Transverse colon (tissue), 4 donors: ENCODE measurements at regions not wholly inside any gene's neighbourhood (a gene's known extent, or its start where the extent isn't known, plus 50 kb on each side); places are given as distances from the start of the nearest gene placed in this dataset.

Experiments
- DNase-seq: peaks from one replicate; pipeline ENCODE4 v3.0.0-alpha.2; 2019
- H3K27ac ChIP-seq, 4 donors: fragments of 200-600 bp; sonication (generic); 2 replicates each; pipeline ENCODE4 v1.5.1; 2016 to 2018; ENCODE audit warnings: inconsistent platforms in 4 of 4
- H3K27me3 ChIP-seq: fragments of 200-600 bp; sonication (generic); 2 replicates; pipeline ENCODE4 v1.5.1; 2017; ENCODE audit warnings: inconsistent platforms
- H3K36me3 ChIP-seq, 4 donors: fragments of 200-600 bp; sonication (generic); 2 replicates each; pipeline ENCODE4 v1.5.1; 2017 to 2019; ENCODE audit warnings: inconsistent platforms in 4 of 4
- H3K4me1 ChIP-seq, 4 donors: fragments of 200-600 bp; sonication (generic); 2 replicates each; pipeline ENCODE4 v1.5.1; 2017 to 2020; ENCODE audit warnings: inconsistent platforms in 4 of 4
- H3K4me3 ChIP-seq, 4 donors: fragments of 200-600 bp; sonication (generic); 1 replicate in 1 of 4; 2 replicates in 3 of 4; pipeline versions ENCODE4 v1.5.1 to v1.6.1; 2017 to 2019; ENCODE audit warnings: inconsistent platforms in 4 of 4
- H3K9me3 ChIP-seq, 2 donors: fragments of 200-600 bp; sonication (generic); 2 replicates each; pipeline ENCODE4 v1.5.1; 2017 to 2019; ENCODE audit warnings: inconsistent platforms in 2 of 2
- CTCF ChIP-seq, 5 experiments: fragments of 200-600 bp in 3 of 5; fragments of 450-650 bp in 2 of 5; sonication (generic) in 3 of 5; IDR thresholded peaks; 1 replicate in 2 of 5; 2 replicates in 3 of 5; pipeline ENCODE4 v1.5.1; 2016 to 2017; ENCODE audit warnings: antibody characterized with exemption in 5 of 5, inconsistent platforms in 3 of 5, mild to moderate bottlenecking in 2 of 5, moderate library complexity in 1 of 5
- EP300 ChIP-seq: sonication (generic); formaldehyde crosslinking; IDR thresholded peaks from one replicate; pipeline ENCODE4 v1.6.1; 2017; ENCODE audit warnings: antibody characterized with exemption, low read depth
- POLR2A ChIP-seq: fragments of 450-650 bp; IDR thresholded peaks from one replicate; pipeline ENCODE4 v1.6.1; 2016; ENCODE audit warnings: antibody characterized with exemption, mild to moderate bottlenecking, moderate library complexity
- POLR2AphosphoS5 ChIP-seq, 3 donors: sonication (generic); formaldehyde crosslinking; IDR thresholded peaks; one replicate each; pipeline ENCODE4 v1.6.1; 2016; ENCODE audit warnings: antibody characterized with exemption in 3 of 3
- WGBS, 2 donors: methylation state at CpG; one replicate each; pipeline ENCODE4 v1.1.5; 2018; ENCODE audit warnings: low coverage in 1 of 2; 5-methylcytosine and 5-hydroxymethylcytosine counted together
- in situ Hi-C, 4 donors: fragments of 200-750 bp; cut with MboI; loops; one replicate each; pipeline versions ENCODE4 v1.15.0 to v1.15.1; 2017; ENCODE audit warnings: low sequenced_read_pairs in 3 of 4, low pct_ligation_motif_present in 1 of 4, low pct_unique_long_range_greater_than_20kb in 1 of 4
- intact Hi-C: fragments of 100-400 bp; cut with DNase I; formaldehyde crosslinking; loops from one replicate; pipeline ENCODE4 v1.15.1; 2023; ENCODE audit warnings: low total_unique reads

DNA sequence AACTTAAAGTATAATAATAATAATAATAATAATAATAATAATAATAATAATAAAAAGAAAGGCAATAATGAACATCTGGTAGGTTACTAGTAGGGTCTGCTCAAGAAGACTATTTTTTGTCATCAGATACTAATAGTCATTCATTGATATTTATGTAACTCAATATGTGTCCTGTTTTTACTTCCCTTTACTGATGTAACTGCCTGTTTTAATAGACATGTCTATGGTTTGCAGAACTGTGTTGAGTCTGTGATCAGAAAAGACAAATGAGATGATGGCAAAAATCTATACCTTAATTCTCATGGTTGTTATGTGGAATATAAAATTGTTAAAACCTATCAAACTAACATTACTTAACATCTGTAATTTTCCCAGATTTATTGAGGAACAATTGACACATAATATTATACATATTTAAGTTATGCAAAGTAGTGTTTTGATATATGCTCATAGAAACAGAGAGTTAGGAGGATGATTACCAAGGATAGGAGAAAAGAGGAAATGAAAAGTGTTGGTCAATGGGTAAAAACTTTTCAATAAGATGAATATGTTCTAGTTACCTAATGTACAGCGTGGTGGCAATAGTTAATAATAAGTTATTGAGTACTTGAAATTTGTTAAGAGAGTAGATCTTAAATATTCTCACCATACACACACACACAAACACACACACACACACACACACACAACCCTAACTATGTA lies 699.4 kb downstream of the ZPLD1 start:
- H3K27me3 ChIP-seq: no peaks in the 10 kb centered on the region
- H3K4me3 ChIP-seq: no peak overlapping the region
- 73 to 76% methylated on average over 1 of the region's 1 CpG for WGBS, 2 donors
- TF ChIP-seq POLR2A (no peak), POLR2AphosphoS5 (IDR thresholded peaks at IDR 0.05) (no peak), CTCF (IDR thresholded peaks at IDR 0.05) (no peak), EP300 (no peak)
- intact Hi-C loops (no loop called here), in situ Hi-C loops (no loop called here)
- H3K27ac ChIP-seq: no peak overlapping the region
- no peaks in the 10 kb centered on the region for H3K4me1 ChIP-seq
- H3K9me3 ChIP-seq: no peaks in the 10 kb centered on the region
- no peaks in the 10 kb centered on the region for H3K36me3 ChIP-seq
- no peak for DNase-seq

DNA sequence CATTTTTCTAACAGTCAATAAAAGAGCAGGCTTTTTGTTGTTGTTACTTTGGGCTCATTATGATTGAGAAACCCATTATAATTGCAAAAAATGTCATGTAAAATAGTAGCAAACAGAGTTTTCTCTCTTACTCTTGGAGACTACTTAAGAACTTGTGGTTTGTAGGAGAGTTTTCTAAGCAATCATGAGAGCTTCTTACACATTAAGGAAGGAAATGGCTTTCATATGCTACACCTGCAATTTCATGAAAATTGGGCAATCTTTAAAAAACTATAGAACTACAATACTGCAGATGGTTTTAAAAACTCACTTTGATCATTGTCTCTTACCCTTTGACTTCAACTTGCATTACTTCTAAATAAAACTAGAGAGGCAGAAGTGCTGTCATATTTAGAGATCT lies 701.8 kb downstream of the ZPLD1 start:
- Histone ChIP-seq H3K4me1 (no peaks in the 10 kb centered on the region), H3K36me3 (no peaks in the 10 kb centered on the region), H3K27me3 (no peaks in the 10 kb centered on the region), H3K9me3 (no peaks in the 10 kb centered on the region), H3K27ac (no peak overlapping the region), H3K4me3 (no peak overlapping the region)
- intact Hi-C loops (no loop called here), in situ Hi-C loops (no loop called here)
- no peak for DNase-seq
- TF ChIP-seq CTCF (IDR thresholded peaks at IDR 0.05) (no peak), EP300 (no peak), POLR2AphosphoS5 (IDR thresholded peaks at IDR 0.05) (no peak), POLR2A (no peak)

GRCh38 chr3:103137830-103138229 lies 703.0 kb downstream of the ZPLD1 start:
- no peak for TF ChIP-seq POLR2AphosphoS5 (IDR thresholded peaks at IDR 0.05)
- TF ChIP-seq POLR2A: no peak
- no peak for TF ChIP-seq EP300
- TF ChIP-seq CTCF (IDR thresholded peaks at IDR 0.05): no peak
- DNase-seq: no peak
- no peaks in the 10 kb centered on the region for H3K27me3 ChIP-seq

DNA sequence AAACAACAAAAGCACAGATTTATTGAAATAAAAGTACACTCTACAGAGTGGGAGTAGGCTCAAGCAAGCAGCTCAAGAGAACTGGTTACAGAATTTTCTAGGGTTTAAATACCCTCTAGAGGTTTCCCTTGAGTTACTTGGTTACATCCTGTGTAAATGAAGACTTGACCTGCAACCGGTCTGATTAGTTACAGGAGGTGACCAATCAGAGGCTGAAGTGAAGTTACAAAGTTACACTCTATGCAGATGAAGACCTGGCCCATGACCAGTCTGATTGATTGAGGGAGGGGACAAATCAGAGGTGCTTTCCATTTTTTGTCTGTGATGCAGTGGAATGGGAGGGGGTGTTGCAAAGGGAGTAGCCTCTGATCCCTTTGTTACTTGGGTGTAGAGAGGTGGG lies 723.4 kb downstream of the ZPLD1 start:
- WGBS, 2 donors: 48 to 60% methylated on average over 1 of the region's 1 CpG
- Histone ChIP-seq H3K9me3 (no peaks in the 10 kb centered on the region), H3K27me3 (no peaks in the 10 kb centered on the region), H3K4me1 (no peaks in the 10 kb centered on the region), H3K27ac (no peak overlapping the region), H3K36me3 (no peaks in the 10 kb centered on the region), H3K4me3 (no peak overlapping the region)
- TF ChIP-seq EP300: no peak
- TF ChIP-seq POLR2A: no peak
- no peak for TF ChIP-seq CTCF (IDR thresholded peaks at IDR 0.05)
- in situ Hi-C loops: no loop called here
- intact Hi-C loops: no loop called here
- DNase-seq: no peak

More at GRCh38 chr3:103137830-103138229, 703.0 kb downstream of the ZPLD1 start:
- in situ Hi-C loops: no loop called here
- H3K27ac ChIP-seq: no peak overlapping the region
- no peaks in the 10 kb centered on the region for H3K36me3 ChIP-seq
- intact Hi-C loops: no loop called here
- H3K4me3 ChIP-seq: no peak overlapping the region
- H3K4me1 ChIP-seq: no peaks in the 10 kb centered on the region
- H3K9me3 ChIP-seq: no peaks in the 10 kb centered on the region
